RWPE1 (cell line): ENCODE measurements at regions not wholly inside any gene's neighbourhood (a gene's known extent, or its start where the extent isn't known, plus 50 kb on each side); places are given as distances from the start of the nearest gene placed in this dataset.

Experiments used
- CTCF ChIA-PET: fragments of 350-600 bp; sonication (Branson Sonifier 250); formaldehyde crosslinking; extraction: SDS; loops from one replicate; lab custom pipeline; 2021; lab: Yijun Ruan, JAX
- POLR2A ChIA-PET: fragments of 400-600 bp; formaldehyde crosslinking; extraction: SDS; loops from one replicate; lab custom pipeline; 2020; ENCODE audit warnings: antibody characterized with exemption; ENCODE audit not compliant: low non-redundant PET; lab: Yijun Ruan, JAX
- DNase-seq: peaks from one replicate; pipeline ENCODE4 v3.0.0; 2012; ENCODE audit warnings: low spot score
- H3K27ac ChIP-seq: fragments of 450-650 bp; 2 replicates; pipeline ENCODE4 v1.5.1; 2017
- TF ChIP-seq, protein P1 (sequence below): fragments of 450-650 bp; conservative IDR thresholded peaks from 2 replicates; pipeline ENCODE4 v1.5.1; 2017; ENCODE audit warnings: low read depth, mild to moderate bottlenecking

DNA sequence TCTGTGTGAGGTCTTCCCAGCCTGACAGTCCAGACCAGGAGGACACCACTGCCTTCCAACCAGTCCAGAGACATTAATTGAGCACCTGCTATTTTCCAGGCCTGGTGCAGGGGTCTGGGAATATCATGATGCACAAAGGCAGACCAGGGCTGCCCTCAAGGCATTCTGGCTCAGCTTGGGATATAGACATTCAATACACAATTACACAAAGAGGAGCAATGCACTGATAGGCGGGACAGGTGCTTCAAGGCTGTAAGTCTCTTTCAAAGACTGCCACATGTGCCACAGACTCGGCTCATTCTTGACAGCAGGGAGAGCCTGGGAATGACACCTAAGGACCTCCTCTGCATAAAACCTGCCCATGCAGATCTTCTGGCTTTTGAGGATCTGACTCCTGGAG lies 158.6 kb downstream of the C5orf15 start:
- TF ChIP-seq, protein P1, sequence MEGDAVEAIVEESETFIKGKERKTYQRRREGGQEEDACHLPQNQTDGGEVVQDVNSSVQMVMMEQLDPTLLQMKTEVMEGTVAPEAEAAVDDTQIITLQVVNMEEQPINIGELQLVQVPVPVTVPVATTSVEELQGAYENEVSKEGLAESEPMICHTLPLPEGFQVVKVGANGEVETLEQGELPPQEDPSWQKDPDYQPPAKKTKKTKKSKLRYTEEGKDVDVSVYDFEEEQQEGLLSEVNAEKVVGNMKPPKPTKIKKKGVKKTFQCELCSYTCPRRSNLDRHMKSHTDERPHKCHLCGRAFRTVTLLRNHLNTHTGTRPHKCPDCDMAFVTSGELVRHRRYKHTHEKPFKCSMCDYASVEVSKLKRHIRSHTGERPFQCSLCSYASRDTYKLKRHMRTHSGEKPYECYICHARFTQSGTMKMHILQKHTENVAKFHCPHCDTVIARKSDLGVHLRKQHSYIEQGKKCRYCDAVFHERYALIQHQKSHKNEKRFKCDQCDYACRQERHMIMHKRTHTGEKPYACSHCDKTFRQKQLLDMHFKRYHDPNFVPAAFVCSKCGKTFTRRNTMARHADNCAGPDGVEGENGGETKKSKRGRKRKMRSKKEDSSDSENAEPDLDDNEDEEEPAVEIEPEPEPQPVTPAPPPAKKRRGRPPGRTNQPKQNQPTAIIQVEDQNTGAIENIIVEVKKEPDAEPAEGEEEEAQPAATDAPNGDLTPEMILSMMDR = no peak
- ChIA-PET CTCF (no interaction called here), POLR2A (no interaction called here)
- no peak for DNase-seq
- H3K27ac ChIP-seq = no peak overlapping the region

DNA sequence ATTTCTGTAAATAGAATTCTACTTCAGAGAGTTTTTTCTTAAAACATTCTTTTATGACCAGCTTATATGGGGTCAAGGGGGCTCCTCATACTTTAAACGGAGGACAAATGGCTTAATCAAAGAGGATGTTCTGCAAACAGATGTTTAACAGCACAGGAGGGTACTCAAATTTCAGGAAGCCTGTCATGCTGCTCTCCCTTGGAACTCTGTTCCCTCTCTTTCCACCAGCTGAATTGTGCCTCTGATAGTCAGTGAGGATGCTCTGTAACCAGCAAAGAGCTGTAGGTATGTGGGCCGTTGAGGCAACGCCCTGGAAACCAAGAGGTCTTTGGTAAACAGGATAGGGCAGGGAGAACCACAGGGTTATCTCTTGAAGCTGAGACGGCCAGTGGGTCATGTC lies 161.1 kb downstream of the C5orf15 start:
- CTCF ChIA-PET = no interaction called here
- TF ChIP-seq, protein P1 = no peak
- POLR2A ChIA-PET = no interaction called here
- H3K27ac ChIP-seq = no peak overlapping the region
- no peak for DNase-seq

DNA sequence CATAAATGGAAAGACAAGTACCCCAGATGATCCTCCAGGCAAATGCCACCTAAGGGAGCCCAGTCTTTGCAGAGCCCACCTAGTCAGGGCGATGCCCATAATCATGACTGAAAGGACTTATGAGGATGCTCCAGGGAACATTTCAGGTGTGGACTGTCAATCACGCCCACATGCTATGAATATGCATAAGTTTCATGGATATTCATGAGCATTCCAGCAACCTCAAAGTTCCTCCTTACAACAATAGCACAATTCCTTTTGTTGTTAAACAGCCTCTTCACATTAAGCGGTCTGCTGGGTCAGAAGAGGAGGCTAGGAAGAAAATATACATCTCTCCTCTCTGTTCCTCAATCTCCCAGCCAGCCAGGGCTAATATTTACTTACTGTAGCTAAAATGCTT lies 161.6 kb downstream of the C5orf15 start:
- DNase-seq = no peak
- H3K27ac ChIP-seq = no peak overlapping the region
- CTCF ChIA-PET = no interaction called here
- TF ChIP-seq, protein P1 = no peak
- POLR2A ChIA-PET = no interaction called here

DNA sequence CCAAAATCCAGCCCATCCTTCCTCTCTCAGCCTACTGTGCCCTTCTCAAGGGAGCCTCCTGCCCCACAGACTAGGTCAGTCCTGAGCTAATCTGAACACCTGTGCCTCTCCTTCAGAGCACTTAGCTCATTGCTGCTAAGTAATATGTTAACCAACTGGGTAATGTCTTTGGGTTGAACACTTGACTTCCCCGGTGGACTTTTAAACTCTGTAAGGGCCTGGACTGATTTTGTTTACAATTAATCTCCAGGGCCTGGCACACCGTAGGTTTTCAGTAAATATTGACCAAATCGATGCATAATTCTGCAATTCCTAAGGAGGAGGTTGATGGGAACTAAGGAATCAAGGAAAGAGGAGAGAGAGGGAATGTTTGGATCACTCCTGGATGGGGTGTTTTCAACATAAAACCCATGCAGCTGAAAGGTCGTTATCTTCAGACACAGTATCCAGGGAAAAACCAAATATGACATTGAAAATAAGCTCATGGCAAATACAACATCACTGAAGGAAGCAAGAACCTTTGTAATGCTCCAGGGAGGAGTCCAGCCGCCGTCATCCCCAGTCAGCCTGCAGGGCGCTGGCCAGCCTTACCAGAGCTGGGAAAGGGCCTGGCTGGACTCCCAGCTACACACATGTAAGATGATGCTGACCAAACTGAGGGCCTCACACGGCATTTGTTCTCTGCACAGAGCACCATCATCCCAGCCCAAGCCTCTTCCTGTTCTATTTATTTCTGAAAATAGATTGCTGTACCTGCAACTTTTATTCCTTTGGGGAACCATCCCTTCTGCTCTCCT lies 166.3 kb downstream of the C5orf15 start:
- POLR2A ChIA-PET = no interaction called here
- TF ChIP-seq, protein P1 = no peak
- H3K27ac ChIP-seq = no peak overlapping the region
- CTCF ChIA-PET = interaction anchor here (0.5 kb wide), 1 partner anchor 49 kb away, joined by 3 read pairs; no protein-coding TSS in a partner anchor
- no peak for DNase-seq

DNA sequence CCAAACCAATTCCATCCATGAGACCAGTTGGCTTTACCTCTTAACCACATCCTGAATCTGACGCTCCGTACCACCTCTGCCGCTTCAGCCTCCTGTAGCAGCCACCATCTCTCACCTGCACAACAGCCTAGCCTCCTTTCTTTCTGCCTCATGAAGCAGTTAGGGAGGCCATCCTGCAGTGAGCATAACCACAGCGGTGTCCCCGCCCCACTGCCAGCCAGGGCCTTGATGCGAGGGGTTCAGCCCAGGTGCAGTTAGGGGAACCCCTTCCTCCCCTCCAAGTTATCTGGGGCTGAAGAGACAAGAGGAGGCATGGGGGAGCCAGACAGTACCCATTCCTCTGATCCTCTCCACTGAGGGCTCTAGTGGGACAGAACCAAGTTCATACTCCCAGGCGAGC lies 167.0 kb downstream of the C5orf15 start:
- H3K27ac ChIP-seq = no peak overlapping the region
- CTCF ChIA-PET = no interaction called here
- DNase-seq = no peak
- POLR2A ChIA-PET = no interaction called here
- TF ChIP-seq, protein P1 = no peak

DNA sequence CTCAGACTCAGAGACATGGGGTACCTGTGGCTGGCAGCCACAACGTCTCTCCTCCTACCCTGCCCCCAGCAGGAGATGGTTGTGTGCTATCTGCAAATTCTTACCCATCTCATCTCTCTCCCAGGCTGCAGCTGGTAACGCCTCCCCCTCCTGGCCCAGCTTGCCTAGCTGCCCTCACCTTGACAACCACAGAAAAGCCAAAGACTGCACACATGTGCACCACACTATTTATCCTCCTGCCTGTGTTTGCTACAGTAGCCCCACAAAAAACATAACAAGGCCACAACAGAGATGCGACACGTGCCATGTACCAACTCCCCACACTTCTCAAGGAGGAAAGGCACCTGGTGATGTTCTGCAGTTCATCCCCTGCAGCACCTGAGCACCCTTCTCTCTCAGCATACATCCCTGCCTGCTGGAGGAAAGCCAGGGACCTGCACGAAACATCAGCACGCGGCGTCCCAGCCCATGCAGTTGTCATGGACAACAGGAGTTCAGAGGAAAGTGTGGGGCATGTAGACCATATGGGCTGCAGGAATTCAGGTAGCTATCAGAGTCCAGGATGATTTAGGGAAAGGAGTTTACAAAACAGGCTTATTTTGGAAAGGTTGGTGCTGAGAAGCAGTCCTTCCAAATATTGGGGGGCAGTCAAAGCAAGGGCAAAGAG lies 168.7 kb downstream of the C5orf15 start:
- CTCF ChIA-PET = no interaction called here
- no peak overlapping the region for H3K27ac ChIP-seq
- no peak for DNase-seq
- TF ChIP-seq, protein P1 = no peak
- POLR2A ChIA-PET = no interaction called here
